BJ (cell line): ENCODE measurements at regions not wholly inside any gene's neighbourhood (a gene's known extent, or its start where the extent isn't known, plus 50 kb on each side); places are given as distances from the start of the nearest gene placed in this dataset.

Experiments used
- CTCF ChIA-PET: fragments of 350-600 bp; formaldehyde crosslinking; extraction: SDS; loops from one replicate; lab custom pipeline; 2021; ENCODE audit warnings: antibody characterized with exemption, inconsistent platforms; lab: Yijun Ruan, JAX
- POLR2A ChIA-PET: fragments of 300-600 bp; sonication (Branson Sonifier 250); formaldehyde crosslinking; extraction: SDS; loops from one replicate; lab custom pipeline; 2021; ENCODE audit warnings: antibody characterized with exemption; lab: Charles Lee
- DNase-seq: peaks from one replicate; pipeline ENCODE4 v3.0.0-alpha.2; 2011; ENCODE audit warnings: low read depth
- H3K27me3 ChIP-seq: 2 replicates; pipeline ENCODE4 v1.6.0; 2011; ENCODE audit warnings: low read length; ENCODE audit not compliant: control insufficient read depth, insufficient read depth
- H3K36me3 ChIP-seq: 2 replicates; pipeline ENCODE4 v1.5.1; 2011; ENCODE audit warnings: low read length; ENCODE audit not compliant: control insufficient read depth, insufficient read depth
- H3K4me3 ChIP-seq: 2 replicates; pipeline ENCODE4 v1.5.1; 2011; ENCODE audit warnings: low read depth, mild to moderate bottlenecking, control low read depth, low read length
- CTCF ChIP-seq: IDR thresholded peaks from 2 replicates; pipeline ENCODE4 v1.5.1; 2011; ENCODE audit warnings: low read depth, mild to moderate bottlenecking, control low read depth, inconsistent platforms, low read length, moderate library complexity; ENCODE audit not compliant: insufficient read depth

- POLR2A ChIA-PET, result no interaction called here
- no peak for TF ChIP-seq CTCF
- no peaks in the 10 kb centered on the region for H3K27me3 ChIP-seq
- no peak for DNase-seq
- H3K4me3 ChIP-seq, result no peak overlapping the region
- CTCF ChIA-PET, result no interaction called here
- no peaks in the 10 kb centered on the region for H3K36me3 ChIP-seq
Measured at GRCh38 chr13:34335014-34336007, 517.4 kb downstream of the RFC3 start.

- DNase-seq, result no peak
- POLR2A ChIA-PET, result no interaction called here
Measured at GRCh38 chr13:34338102-34338501, 520.2 kb downstream of the RFC3 start.

GRCh38 chr13:34340534-34340933, 522.6 kb downstream of the RFC3 start:
- ChIA-PET CTCF (no interaction called here), POLR2A (no interaction called here)
- Histone ChIP-seq H3K27me3 (no peaks in the 10 kb centered on the region), H3K4me3 (no peak overlapping the region), H3K36me3 (no peaks in the 10 kb centered on the region)
- no peak for TF ChIP-seq CTCF
- DNase-seq, result no peak

More at GRCh38 chr13:34338102-34338501, 520.2 kb downstream of the RFC3 start:
- CTCF ChIA-PET, result no interaction called here
- Histone ChIP-seq H3K36me3 (no peaks in the 10 kb centered on the region), H3K4me3 (no peak overlapping the region), H3K27me3 (no peaks in the 10 kb centered on the region)
- no peak for TF ChIP-seq CTCF

GRCh38 chr13:34343413-34343940, 525.5 kb downstream of the RFC3 start:
- Histone ChIP-seq H3K27me3 (no peaks in the 10 kb centered on the region), H3K4me3 (no peak overlapping the region), H3K36me3 (no peaks in the 10 kb centered on the region)
- TF ChIP-seq CTCF, result no peak
- CTCF ChIA-PET, result no interaction called here
- no peak for DNase-seq
- POLR2A ChIA-PET, result no interaction called here

- no peak for TF ChIP-seq CTCF
- no peak overlapping the region for H3K4me3 ChIP-seq
- no peaks in the 10 kb centered on the region for H3K27me3 ChIP-seq
- CTCF ChIA-PET, result interaction anchor here (0.6 kb wide), 1 partner anchor 11 kb away, joined by 3 read pairs; no protein-coding TSS in a partner anchor
- no peak for DNase-seq
- no peaks in the 10 kb centered on the region for H3K36me3 ChIP-seq
- POLR2A ChIA-PET, result no interaction called here
Measured at GRCh38 chr13:34344816-34345215, 526.9 kb downstream of the RFC3 start.
